ENCODE measurements at regions not wholly inside any gene's neighbourhood (a gene's known extent, or its start where the extent isn't known, plus 50 kb on each side); places are given as distances from the start of the nearest gene placed in this dataset.

DNA sequence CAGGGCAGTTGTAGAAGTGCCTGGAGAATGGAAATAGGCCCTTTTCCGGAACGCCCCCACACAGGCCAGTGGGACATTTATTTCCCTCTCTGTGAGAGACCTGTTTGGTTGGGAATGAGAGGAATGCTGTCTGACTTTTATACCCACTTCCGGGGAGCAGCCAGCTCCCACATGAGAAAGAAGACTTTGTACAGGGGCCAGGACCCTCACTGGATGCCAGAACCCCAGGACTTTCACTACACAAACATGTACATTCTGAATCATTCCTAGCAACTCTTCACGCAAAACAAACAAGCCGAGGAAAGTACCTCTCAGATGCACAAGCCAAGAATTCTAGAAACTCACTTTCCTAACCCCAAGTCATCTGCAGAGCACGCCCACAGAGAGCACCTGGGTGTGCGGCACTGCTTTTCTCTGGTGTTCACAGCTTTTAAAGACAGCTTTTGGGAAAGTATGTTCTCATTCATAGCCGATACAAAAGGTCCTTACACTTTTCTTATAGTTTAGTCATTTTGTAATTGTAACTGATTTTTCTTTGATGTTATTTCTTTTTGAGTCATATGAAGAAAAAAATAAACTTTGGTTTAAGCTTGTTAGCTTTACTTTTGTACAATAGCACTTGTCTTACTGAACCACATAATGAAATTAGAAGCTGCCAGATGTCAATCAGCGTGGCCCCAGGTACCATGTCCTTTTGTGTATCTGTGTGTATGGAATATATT is 856.1 kb upstream of the ID2 start:
- H3K9me3 ChIP-seq (ENCODE audit: control insufficient read depth, low read length), result no peaks in the 10 kb centered on the region
- no peaks in the 10 kb centered on the region for H3K36me3 ChIP-seq (ENCODE audit: control insufficient read depth, insufficient read depth, low read length)
- peaks cover 4% of the 10 kb centered on the region for H3K4me1 ChIP-seq (ENCODE audit: control insufficient read depth, insufficient read depth, low read length, poor library complexity, severe bottlenecking)
- WGBS, 2 experiments (ENCODE audit: insufficient coverage in 2 of 2), result 92 to 100% methylated on average over 4 of the region's 9 CpGs
- H3K27ac ChIP-seq (ENCODE audit: low read depth, low read length, severe bottlenecking), result no peak overlapping the region
- no peak overlapping the region for H3K4me3 ChIP-seq (ENCODE audit: extremely low read depth, insufficient read depth, low read length, poor library complexity, severe bottlenecking)

DNA sequence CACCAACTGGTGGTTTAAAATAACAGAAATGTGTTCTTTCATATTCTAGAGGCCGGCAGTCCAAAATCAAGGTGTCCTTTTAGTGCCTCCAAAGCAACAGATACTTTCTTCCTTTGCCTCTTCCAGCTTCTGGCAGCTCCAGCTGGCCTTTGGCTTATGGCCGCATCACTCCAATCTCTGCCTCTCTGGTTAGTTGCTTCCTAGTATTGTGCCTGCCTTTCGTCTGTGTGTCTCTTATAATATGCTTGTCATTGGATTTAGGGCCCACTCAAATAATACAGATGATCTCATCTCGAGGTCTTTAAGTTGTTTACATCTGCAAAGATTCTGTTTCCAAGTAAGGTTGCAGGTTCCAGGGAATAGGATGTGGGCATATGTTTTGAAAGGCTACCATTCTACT is 855.2 kb upstream of the ID2 start:
- no peaks in the 10 kb centered on the region for H3K36me3 ChIP-seq (ENCODE audit: control insufficient read depth, insufficient read depth, low read length)

DNA sequence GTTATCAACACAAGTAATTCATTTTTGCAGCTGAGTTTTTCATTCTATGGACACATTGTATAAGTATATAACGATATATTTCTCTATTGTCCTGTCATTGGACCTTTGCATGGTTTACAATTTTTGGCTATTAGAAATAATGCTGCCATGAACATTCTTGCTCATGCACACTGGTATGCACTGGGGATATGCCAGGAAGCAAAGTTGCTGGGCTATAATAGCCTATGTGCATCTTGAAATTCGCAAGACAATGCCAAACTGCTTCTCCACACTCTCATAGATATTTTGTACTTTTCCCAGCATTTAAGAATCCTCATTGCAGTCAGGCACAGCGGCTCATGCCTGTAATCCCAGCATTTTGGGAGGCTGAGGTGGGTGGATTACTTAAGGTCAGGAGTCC is 852.6 kb upstream of the ID2 start:
- no peak overlapping the region for H3K27ac ChIP-seq (ENCODE audit: low read depth, low read length, severe bottlenecking)
- H3K9me3 ChIP-seq (ENCODE audit: control insufficient read depth, low read length), result no peaks in the 10 kb centered on the region
- no peak overlapping the region for H3K4me3 ChIP-seq (ENCODE audit: extremely low read depth, insufficient read depth, low read length, poor library complexity, severe bottlenecking)
- peaks cover 4% of the 10 kb centered on the region for H3K4me1 ChIP-seq (ENCODE audit: control insufficient read depth, insufficient read depth, low read length, poor library complexity, severe bottlenecking)
- WGBS, 2 experiments (ENCODE audit: insufficient coverage in 2 of 2), result 100% methylated on average over 1 of the region's 3 CpGs; no CpG with 5 or more reads in 1 of the 2 experiments
- no peaks in the 10 kb centered on the region for H3K36me3 ChIP-seq (ENCODE audit: control insufficient read depth, insufficient read depth, low read length)

More for the DNA sequence above, 855.2 kb upstream of the ID2 start:
- peaks cover 4% of the 10 kb centered on the region for H3K4me1 ChIP-seq (ENCODE audit: control insufficient read depth, insufficient read depth, low read length, poor library complexity, severe bottlenecking)
- no peak overlapping the region for H3K27ac ChIP-seq (ENCODE audit: low read depth, low read length, severe bottlenecking)
- no peak overlapping the region for H3K4me3 ChIP-seq (ENCODE audit: extremely low read depth, insufficient read depth, low read length, poor library complexity, severe bottlenecking)
- WGBS, 2 experiments (ENCODE audit: insufficient coverage in 2 of 2), result 89 to 100% methylated on average over 2 of the region's 4 CpGs
- H3K9me3 ChIP-seq (ENCODE audit: control insufficient read depth, low read length), result no peaks in the 10 kb centered on the region

DNA sequence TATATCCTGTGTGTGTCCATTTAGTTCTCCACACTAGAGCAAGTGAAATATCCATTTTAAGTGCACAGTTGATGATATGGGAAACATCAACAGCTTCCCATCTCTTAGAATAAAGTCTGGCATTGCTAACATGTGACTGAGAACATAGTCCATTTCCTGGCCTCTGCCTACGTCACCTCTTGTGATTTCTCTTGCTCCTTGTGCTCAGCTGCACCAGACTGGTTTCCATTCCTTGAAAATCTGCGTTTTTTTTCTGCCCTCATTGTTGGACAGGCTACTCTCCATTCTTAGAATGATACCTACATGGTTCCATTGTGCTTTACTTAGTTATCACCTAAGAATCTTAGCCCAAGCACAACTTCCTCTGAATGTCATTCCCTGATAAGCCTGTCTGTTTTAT is 851.2 kb upstream of the ID2 start:
- WGBS, 2 experiments (ENCODE audit: insufficient coverage in 2 of 2), result 91 to 94% methylated on average over 2 of the region's 2 CpGs
- peaks cover 3% of the 10 kb centered on the region for H3K4me1 ChIP-seq (ENCODE audit: control insufficient read depth, insufficient read depth, low read length, poor library complexity, severe bottlenecking)
- H3K36me3 ChIP-seq (ENCODE audit: control insufficient read depth, insufficient read depth, low read length), result no peaks in the 10 kb centered on the region
- no peaks in the 10 kb centered on the region for H3K9me3 ChIP-seq (ENCODE audit: control insufficient read depth, low read length)
- no peak overlapping the region for H3K4me3 ChIP-seq (ENCODE audit: extremely low read depth, insufficient read depth, low read length, poor library complexity, severe bottlenecking)
- no peak overlapping the region for H3K27ac ChIP-seq (ENCODE audit: low read depth, low read length, severe bottlenecking)

DNA sequence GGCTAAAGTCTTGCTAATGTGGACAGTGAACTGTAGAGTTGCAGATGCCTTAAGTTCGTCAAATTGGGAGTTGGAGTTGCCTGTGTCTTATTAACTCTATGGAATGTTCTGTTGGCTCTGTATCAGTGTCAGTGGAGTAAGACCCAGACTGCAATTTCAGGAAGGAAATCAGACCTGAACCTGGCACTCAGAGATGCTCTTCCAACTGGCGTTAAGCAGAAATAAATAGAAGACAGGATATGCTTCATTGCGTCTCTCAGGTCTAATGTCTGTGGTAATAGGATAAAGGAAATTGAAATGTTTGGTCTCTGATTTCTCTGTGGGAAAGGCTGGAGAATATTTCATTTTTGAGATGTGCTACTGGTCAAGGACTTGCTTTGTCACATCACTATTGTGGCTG is 846.7 kb upstream of the ID2 start:
- H3K4me3 ChIP-seq (ENCODE audit: extremely low read depth, insufficient read depth, low read length, poor library complexity, severe bottlenecking), result no peak overlapping the region
- H3K36me3 ChIP-seq (ENCODE audit: control insufficient read depth, insufficient read depth, low read length), result no peaks in the 10 kb centered on the region
- no peaks in the 10 kb centered on the region for H3K9me3 ChIP-seq (ENCODE audit: control insufficient read depth, low read length)
- H3K27ac ChIP-seq (ENCODE audit: low read depth, low read length, severe bottlenecking), result no peak overlapping the region
- no peaks in the 10 kb centered on the region for H3K4me1 ChIP-seq (ENCODE audit: control insufficient read depth, insufficient read depth, low read length, poor library complexity, severe bottlenecking)
- 81 to 97% methylated on average over 3 of the region's 3 CpGs for WGBS, 2 experiments (ENCODE audit: insufficient coverage in 2 of 2)

DNA sequence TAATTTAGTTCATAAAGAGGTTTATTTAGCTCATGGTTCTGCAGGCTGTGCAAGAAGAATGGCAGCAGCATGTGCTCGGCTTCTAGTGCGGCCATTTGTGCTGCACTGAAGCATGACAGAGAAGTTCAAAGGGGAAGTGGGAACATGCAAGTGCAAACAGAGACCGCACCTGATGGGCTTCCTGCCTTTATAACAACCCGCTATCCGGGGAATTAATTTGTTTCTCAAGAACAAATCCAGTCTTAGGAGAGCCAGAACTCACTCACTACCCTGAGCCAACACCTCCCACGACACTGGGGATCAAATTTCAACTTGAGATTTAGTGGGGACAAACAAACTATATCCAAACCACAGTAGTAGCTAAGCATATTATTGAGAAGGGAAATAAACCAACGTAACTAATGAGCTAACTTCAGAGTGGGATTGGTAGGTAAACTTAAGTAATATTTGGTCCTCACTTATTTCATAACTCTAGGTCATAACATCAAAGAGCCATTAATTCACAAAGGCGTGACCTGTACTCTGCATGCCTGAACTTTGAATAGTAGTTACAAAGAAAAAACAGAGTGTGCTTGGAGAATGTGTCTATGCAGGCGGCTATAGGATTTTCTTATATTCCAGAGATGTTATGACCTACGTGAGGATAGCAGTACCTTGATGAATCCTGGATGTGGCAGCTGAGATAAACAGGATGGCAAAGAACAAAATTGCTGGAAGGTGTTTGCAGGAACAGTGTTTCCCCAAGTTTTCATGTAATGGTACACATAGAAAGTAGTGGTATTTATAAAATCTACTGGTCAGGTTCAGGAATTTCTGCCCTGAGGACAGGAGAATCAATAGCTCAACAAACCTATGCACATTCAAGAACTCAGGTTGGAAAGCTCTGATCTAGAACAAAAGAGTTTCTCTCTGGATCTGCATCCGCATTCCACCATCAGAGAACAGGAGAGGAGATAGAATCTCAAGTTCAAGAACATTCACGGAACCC is 845.9 kb upstream of the ID2 start:
- Histone ChIP-seq H3K36me3 (ENCODE audit: control insufficient read depth, insufficient read depth, low read length) (no peaks in the 10 kb centered on the region), H3K9me3 (ENCODE audit: control insufficient read depth, low read length) (peaks cover under 1% of the 10 kb centered on the region), H3K4me1 (ENCODE audit: control insufficient read depth, insufficient read depth, low read length, poor library complexity, severe bottlenecking) (no peaks in the 10 kb centered on the region), H3K4me3 (ENCODE audit: extremely low read depth, insufficient read depth, low read length, poor library complexity, severe bottlenecking) (no peak overlapping the region), H3K27ac (ENCODE audit: low read depth, low read length, severe bottlenecking) (no peak overlapping the region)
- WGBS, 2 experiments (ENCODE audit: insufficient coverage in 2 of 2), result 93 to 94% methylated on average over 7 to 9 of the region's 12 CpGs

DNA sequence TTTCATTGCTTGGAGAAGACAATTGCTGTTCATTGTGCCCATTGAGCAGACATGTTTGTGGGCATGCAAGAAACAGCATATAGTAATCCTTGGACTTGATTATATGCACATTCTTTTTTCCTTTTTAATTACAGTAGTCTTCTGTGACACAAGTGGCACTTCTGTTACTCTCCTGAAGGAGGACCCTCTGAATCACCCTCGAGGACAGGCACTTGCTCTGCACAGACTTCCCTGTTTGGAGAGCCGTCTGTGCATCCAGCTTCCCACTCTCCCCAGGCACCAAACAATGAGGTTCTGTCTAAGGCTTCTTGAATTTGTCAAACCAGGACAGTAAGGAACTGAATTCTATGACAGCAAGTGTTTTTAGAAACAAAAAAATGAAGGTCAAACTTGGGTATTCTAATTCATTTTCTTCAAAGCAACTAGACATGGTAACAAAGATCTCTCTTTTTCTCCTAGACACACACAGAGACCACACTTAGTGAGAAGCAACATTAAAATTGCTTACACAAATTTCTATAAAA is 844.6 kb upstream of the ID2 start:
- Histone ChIP-seq H3K36me3 (ENCODE audit: control insufficient read depth, insufficient read depth, low read length) (no peaks in the 10 kb centered on the region), H3K9me3 (ENCODE audit: control insufficient read depth, low read length) (peaks cover 3% of the 10 kb centered on the region), H3K27ac (ENCODE audit: low read depth, low read length, severe bottlenecking) (no peak overlapping the region), H3K4me1 (ENCODE audit: control insufficient read depth, insufficient read depth, low read length, poor library complexity, severe bottlenecking) (no peaks in the 10 kb centered on the region), H3K4me3 (ENCODE audit: extremely low read depth, insufficient read depth, low read length, poor library complexity, severe bottlenecking) (no peak overlapping the region)
- WGBS, 2 experiments (ENCODE audit: insufficient coverage in 2 of 2), result 100% methylated on average over 1 of the region's 2 CpGs; no CpG with 5 or more reads in 1 of the 2 experiments

DNA sequence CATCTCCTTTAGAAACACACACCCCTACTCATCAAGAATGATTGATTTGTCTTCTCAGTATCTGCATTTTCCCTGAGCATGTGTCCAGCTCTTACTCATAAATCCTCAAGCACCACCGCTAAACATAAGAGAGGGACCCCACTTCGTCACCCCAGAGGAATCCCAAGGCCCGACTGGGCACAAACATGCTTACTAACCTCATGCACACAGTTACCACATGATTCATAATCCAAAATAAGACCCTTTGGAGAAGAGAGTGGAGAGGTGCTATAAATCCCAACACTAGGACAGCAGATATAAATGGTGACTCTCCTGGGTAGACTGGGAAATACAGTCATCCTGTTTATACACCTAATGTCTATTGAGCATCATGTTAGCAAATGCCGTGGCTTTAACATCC is 843.2 kb upstream of the ID2 start:
- Histone ChIP-seq H3K4me1 (ENCODE audit: control insufficient read depth, insufficient read depth, low read length, poor library complexity, severe bottlenecking) (no peaks in the 10 kb centered on the region), H3K4me3 (ENCODE audit: extremely low read depth, insufficient read depth, low read length, poor library complexity, severe bottlenecking) (no peak overlapping the region), H3K36me3 (ENCODE audit: control insufficient read depth, insufficient read depth, low read length) (no peaks in the 10 kb centered on the region), H3K9me3 (ENCODE audit: control insufficient read depth, low read length) (peaks cover 3% of the 10 kb centered on the region), H3K27ac (ENCODE audit: low read depth, low read length, severe bottlenecking) (no peak overlapping the region)
- 94 to 100% methylated on average over 1 to 2 of the region's 4 CpGs for WGBS, 2 experiments (ENCODE audit: insufficient coverage in 2 of 2)

DNA sequence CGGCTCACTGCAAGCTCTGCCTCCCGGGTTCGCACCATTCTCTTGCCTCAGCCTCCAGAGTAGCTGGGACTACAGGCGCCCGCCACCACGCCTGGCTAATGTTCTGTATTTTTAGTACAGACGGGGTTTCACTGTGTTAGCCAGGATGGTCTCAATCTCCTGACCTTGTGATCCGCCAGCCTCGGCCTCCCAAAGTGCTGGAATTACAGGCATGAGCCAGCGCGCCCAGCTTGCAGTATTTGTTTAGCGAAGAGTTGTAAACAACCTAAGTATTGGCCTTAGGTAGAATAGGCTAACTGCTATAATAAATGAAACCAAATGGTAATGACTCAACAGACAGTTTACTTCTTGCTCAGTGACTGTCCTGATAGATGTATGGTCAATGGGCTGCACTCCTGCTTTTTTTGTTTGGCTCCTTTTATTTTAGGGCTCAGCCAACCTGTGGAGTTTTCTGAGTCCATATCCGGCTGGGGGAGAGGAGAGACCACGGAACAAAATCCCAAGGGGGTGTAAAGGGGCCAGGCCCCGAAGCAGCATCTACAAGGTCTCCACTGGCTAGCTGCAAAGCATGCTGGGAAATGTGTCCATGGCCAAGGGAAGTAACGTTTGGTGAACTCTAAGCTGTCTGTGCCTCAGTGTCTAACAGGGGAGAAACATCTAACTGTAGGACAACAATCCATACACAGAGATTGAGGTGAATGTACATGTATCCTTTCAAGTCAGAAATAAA is 841.0 kb upstream of the ID2 start:
- peaks cover 3% of the 10 kb centered on the region for H3K9me3 ChIP-seq (ENCODE audit: control insufficient read depth, low read length)
- no peaks in the 10 kb centered on the region for H3K36me3 ChIP-seq (ENCODE audit: control insufficient read depth, insufficient read depth, low read length)
- WGBS, 2 experiments (ENCODE audit: insufficient coverage in 2 of 2), result 84 to 87% methylated on average over 15 of the region's 16 CpGs
- no peak overlapping the region for H3K27ac ChIP-seq (ENCODE audit: low read depth, low read length, severe bottlenecking)
- no peak overlapping the region for H3K4me3 ChIP-seq (ENCODE audit: extremely low read depth, insufficient read depth, low read length, poor library complexity, severe bottlenecking)
- H3K4me1 ChIP-seq (ENCODE audit: control insufficient read depth, insufficient read depth, low read length, poor library complexity, severe bottlenecking), result peaks cover 4% of the 10 kb centered on the region

DNA sequence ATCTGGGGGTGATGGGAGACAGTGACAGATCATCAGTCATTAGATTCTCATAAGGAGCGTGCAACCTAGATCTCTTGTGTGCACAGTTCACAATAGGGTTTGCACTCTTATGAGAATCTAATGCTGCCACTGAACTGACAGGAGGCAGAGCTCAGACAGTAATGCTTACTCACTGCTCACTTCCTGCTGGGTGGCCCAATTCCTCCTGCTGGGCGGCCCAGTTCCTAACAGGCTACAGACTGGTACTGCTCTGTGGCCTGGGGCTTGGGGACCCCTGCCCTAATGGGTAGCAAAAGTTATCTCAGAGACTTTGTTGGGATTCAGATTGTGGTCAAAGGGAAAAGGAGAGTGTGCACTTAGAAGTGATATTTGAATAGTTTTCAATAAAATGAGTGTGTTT is 840.1 kb upstream of the ID2 start:
- Histone ChIP-seq H3K9me3 (ENCODE audit: control insufficient read depth, low read length) (peaks cover 3% of the 10 kb centered on the region), H3K36me3 (ENCODE audit: control insufficient read depth, insufficient read depth, low read length) (no peaks in the 10 kb centered on the region), H3K4me3 (ENCODE audit: extremely low read depth, insufficient read depth, low read length, poor library complexity, severe bottlenecking) (no peak overlapping the region), H3K4me1 (ENCODE audit: control insufficient read depth, insufficient read depth, low read length, poor library complexity, severe bottlenecking) (peaks cover 12% of the 10 kb centered on the region), H3K27ac (ENCODE audit: low read depth, low read length, severe bottlenecking) (no peak overlapping the region)
- whole genome bisulfite sequencing, 2 experiments (ENCODE audit: insufficient coverage in 2 of 2), result 92 to 95% methylated on average over 2 of the region's 2 CpGs

Data from mesodermal cell (in vitro differentiated cells).